ENCODE measurements at regions not wholly inside any gene's neighbourhood (a gene's known extent, or its start where the extent isn't known, plus 50 kb on each side); places are given as distances from the start of the nearest gene placed in this dataset.

GRCh38 chr2:121128741-121129659, 156.0 kb downstream of the TFCP2L1 start:
- TF ChIP-seq FOXA1 (IDR thresholded peaks at IDR 0.05) (no peak), PKNOX1 (IDR thresholded peaks at IDR 0.05) (peak; percentile 63), HDGF (IDR thresholded peaks at IDR 0.05; ENCODE audit: borderline replicate concordance) (no peak), TARDBP (IDR thresholded peaks at IDR 0.05) (no peak), ARNT (IDR thresholded peaks at IDR 0.05) (no peak), FOXM1 (IDR thresholded peaks at IDR 0.05; ENCODE audit: borderline replicate concordance) (no peak)
- ChIA-PET POLR2A (interaction anchor here (1.2 kb wide), 1 partner anchor 34 kb away, joined by 3 read pairs; no protein-coding TSS in a partner anchor), CTCF (interaction anchor here (0.6 to 2.0 kb wide), 37 partner anchors 8 to 521 kb away, joined by 3 to 33 read pairs (median 4); no protein-coding TSS in a partner anchor)
- DNase-seq (ENCODE audit: extremely low spot score), result peak; percentile 66

GRCh38 chr2:121129692-121130091, 155.3 kb downstream of the TFCP2L1 start:
- no peak for TF ChIP-seq ELF4 (IDR thresholded peaks at IDR 0.05)
- TF ChIP-seq SUZ12 (IDR thresholded peaks at IDR 0.05), result no peak
- TF ChIP-seq BHLHE40 (IDR thresholded peaks at IDR 0.05; ENCODE audit: borderline replicate concordance), result no peak
- no peak for TF ChIP-seq ZNF384 (IDR thresholded peaks at IDR 0.05)
- no peak for TF ChIP-seq FOXA1 (IDR thresholded peaks at IDR 0.05)
- TF ChIP-seq PKNOX1 (IDR thresholded peaks at IDR 0.05), result no peak
- TF ChIP-seq SP1 (IDR thresholded peaks at IDR 0.05), result no peak
- ChIA-PET CTCF (interaction anchor here (1.9 to 2.0 kb wide), 2 partner anchors 35 to 199 kb away, joined by 7 to 18 read pairs; no protein-coding TSS in a partner anchor), POLR2A (no interaction called here)
- DNase-seq (ENCODE audit: extremely low spot score), result no peak

- CTCF ChIA-PET, result no interaction called here
- POLR2A ChIA-PET, result no interaction called here
- no peak for DNase-seq (ENCODE audit: extremely low spot score)
- TF ChIP-seq BHLHE40 (IDR thresholded peaks at IDR 0.05; ENCODE audit: borderline replicate concordance) (no peak), L3MBTL2 (conservative IDR thresholded peaks at IDR 0.05) (no peak), FOXK2 (IDR thresholded peaks at IDR 0.05) (no peak), ZNF384 (IDR thresholded peaks at IDR 0.05) (no peak), ARNT (IDR thresholded peaks at IDR 0.05) (no peak), NFRKB (IDR thresholded peaks at IDR 0.05) (no peak), HDGF (IDR thresholded peaks at IDR 0.05; ENCODE audit: borderline replicate concordance) (no peak), CTBP1 (IDR thresholded peaks at IDR 0.05; ENCODE audit: borderline replicate concordance) (no peak), SUZ12 (IDR thresholded peaks at IDR 0.05) (no peak), PKNOX1 (IDR thresholded peaks at IDR 0.05) (no peak)
These were observed 154.6 kb downstream of the TFCP2L1 start for GRCh38 chr2:121130301-121130850.

- no peak for TF ChIP-seq L3MBTL2 (conservative IDR thresholded peaks at IDR 0.05)
- TF ChIP-seq CTBP1 (IDR thresholded peaks at IDR 0.05; ENCODE audit: borderline replicate concordance), result no peak
- TF ChIP-seq LEF1 (IDR thresholded peaks at IDR 0.05; ENCODE audit: borderline replicate concordance), result no peak
- TF ChIP-seq BHLHE40 (IDR thresholded peaks at IDR 0.05; ENCODE audit: borderline replicate concordance), result no peak
- TF ChIP-seq FOXM1 (IDR thresholded peaks at IDR 0.05; ENCODE audit: borderline replicate concordance), result no peak
- no peak for TF ChIP-seq TARDBP (IDR thresholded peaks at IDR 0.05)
- no peak for TF ChIP-seq NFRKB (IDR thresholded peaks at IDR 0.05)
- TF ChIP-seq ELF4 (IDR thresholded peaks at IDR 0.05), result no peak
- TF ChIP-seq SUZ12 (IDR thresholded peaks at IDR 0.05), result no peak
- no peak for TF ChIP-seq ZNF384 (IDR thresholded peaks at IDR 0.05)
- no peak for TF ChIP-seq PKNOX1 (IDR thresholded peaks at IDR 0.05)
- TF ChIP-seq FOXK2 (IDR thresholded peaks at IDR 0.05), result no peak
- ChIA-PET POLR2A (no interaction called here), CTCF (no interaction called here)
- no peak for DNase-seq (ENCODE audit: extremely low spot score)
These were observed 153.6 kb downstream of the TFCP2L1 start for GRCh38 chr2:121131375-121131774.

GRCh38 chr2:121132054-121132761, 152.8 kb downstream of the TFCP2L1 start:
- ChIA-PET POLR2A (no interaction called here), CTCF (interaction anchor here (0.5 kb wide), 1 partner anchor 52 kb away, joined by 3 read pairs; no protein-coding TSS in a partner anchor)
- no peak for DNase-seq (ENCODE audit: extremely low spot score)
- TF ChIP-seq BHLHE40 (IDR thresholded peaks at IDR 0.05; ENCODE audit: borderline replicate concordance) (no peak), CTBP1 (IDR thresholded peaks at IDR 0.05; ENCODE audit: borderline replicate concordance) (no peak), ARNT (IDR thresholded peaks at IDR 0.05) (no peak), TARDBP (IDR thresholded peaks at IDR 0.05) (no peak), PKNOX1 (IDR thresholded peaks at IDR 0.05) (no peak), ELF4 (IDR thresholded peaks at IDR 0.05) (no peak), FOXA1 (IDR thresholded peaks at IDR 0.05) (no peak), FOXM1 (IDR thresholded peaks at IDR 0.05; ENCODE audit: borderline replicate concordance) (no peak), LEF1 (IDR thresholded peaks at IDR 0.05; ENCODE audit: borderline replicate concordance) (no peak), HDGF (IDR thresholded peaks at IDR 0.05; ENCODE audit: borderline replicate concordance) (no peak), SUZ12 (IDR thresholded peaks at IDR 0.05) (no peak), SP1 (IDR thresholded peaks at IDR 0.05) (no peak), L3MBTL2 (conservative IDR thresholded peaks at IDR 0.05) (no peak), FOXK2 (IDR thresholded peaks at IDR 0.05) (no peak), ZNF384 (IDR thresholded peaks at IDR 0.05) (no peak), NFRKB (IDR thresholded peaks at IDR 0.05) (no peak)
